ENCODE measurements at regions not wholly inside any gene's neighbourhood (a gene's known extent, or its start where the extent isn't known, plus 50 kb on each side); places are given as distances from the start of the nearest gene placed in this dataset.

DNA sequence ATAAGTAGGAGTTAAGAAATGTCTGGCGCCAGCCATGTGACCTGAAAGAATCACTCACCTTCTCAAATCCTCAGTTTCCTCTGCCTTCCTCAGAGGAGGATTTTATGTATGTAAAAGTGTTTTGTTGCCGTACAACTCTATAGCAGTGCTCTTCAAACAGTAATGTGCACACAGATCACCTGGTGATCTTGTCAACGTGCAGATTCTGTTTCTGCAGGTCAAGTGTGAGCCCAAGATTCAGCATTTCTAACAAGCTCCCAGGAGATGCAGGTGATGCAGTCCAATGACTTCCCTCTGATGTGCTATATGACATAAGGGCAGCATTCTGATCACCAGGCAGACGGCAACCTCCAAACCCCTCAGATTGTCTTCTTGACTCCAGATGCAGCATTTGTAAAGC lies 83.7 kb downstream of the CDC7 start:
- no peak overlapping the region for H3K4me3 ChIP-seq (ENCODE audit: low read depth, low read length)
- ChIA-PET CTCF (no interaction called here), POLR2A (no interaction called here)
- DNase-seq (ENCODE audit: low read depth): no peak
- TF ChIP-seq, protein P1, sequence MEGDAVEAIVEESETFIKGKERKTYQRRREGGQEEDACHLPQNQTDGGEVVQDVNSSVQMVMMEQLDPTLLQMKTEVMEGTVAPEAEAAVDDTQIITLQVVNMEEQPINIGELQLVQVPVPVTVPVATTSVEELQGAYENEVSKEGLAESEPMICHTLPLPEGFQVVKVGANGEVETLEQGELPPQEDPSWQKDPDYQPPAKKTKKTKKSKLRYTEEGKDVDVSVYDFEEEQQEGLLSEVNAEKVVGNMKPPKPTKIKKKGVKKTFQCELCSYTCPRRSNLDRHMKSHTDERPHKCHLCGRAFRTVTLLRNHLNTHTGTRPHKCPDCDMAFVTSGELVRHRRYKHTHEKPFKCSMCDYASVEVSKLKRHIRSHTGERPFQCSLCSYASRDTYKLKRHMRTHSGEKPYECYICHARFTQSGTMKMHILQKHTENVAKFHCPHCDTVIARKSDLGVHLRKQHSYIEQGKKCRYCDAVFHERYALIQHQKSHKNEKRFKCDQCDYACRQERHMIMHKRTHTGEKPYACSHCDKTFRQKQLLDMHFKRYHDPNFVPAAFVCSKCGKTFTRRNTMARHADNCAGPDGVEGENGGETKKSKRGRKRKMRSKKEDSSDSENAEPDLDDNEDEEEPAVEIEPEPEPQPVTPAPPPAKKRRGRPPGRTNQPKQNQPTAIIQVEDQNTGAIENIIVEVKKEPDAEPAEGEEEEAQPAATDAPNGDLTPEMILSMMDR (IDR thresholded peaks at IDR 0.05; ENCODE audit: insufficient read depth, low read depth, low read length): no peak
- no peaks in the 10 kb centered on the region for H3K36me3 ChIP-seq (ENCODE audit: control insufficient read depth, insufficient read depth, low read length)
- no peaks in the 10 kb centered on the region for H3K27me3 ChIP-seq (ENCODE audit: control insufficient read depth, insufficient read depth, low read length)

DNA sequence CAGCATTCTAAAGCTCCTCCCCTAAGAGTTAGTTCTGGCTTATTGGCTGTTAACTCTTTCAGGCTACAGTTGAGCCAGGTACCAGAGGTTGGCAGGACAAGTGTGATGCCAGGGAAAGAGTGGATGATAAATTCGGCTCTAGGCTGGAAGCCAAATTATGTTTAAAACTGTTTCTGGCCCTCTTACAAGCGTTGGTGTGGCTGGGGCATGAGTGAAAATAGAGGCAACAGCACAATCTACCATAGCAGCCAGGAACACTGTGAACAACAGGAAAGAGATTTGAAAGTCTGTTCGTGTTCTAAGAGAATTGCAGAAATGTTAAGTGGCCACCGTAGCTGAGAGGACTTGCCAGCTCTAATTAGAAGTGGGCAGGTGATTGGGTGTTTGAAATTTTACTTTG lies 84.2 kb downstream of the CDC7 start:
- POLR2A ChIA-PET: no interaction called here
- no peak overlapping the region for H3K4me3 ChIP-seq (ENCODE audit: low read depth, low read length)
- CTCF ChIA-PET: no interaction called here
- TF ChIP-seq, protein P1 (IDR thresholded peaks at IDR 0.05; ENCODE audit: insufficient read depth, low read depth, low read length): no peak
- DNase-seq (ENCODE audit: low read depth): no peak
- H3K27me3 ChIP-seq (ENCODE audit: control insufficient read depth, insufficient read depth, low read length): no peaks in the 10 kb centered on the region
- no peaks in the 10 kb centered on the region for H3K36me3 ChIP-seq (ENCODE audit: control insufficient read depth, insufficient read depth, low read length)

DNA sequence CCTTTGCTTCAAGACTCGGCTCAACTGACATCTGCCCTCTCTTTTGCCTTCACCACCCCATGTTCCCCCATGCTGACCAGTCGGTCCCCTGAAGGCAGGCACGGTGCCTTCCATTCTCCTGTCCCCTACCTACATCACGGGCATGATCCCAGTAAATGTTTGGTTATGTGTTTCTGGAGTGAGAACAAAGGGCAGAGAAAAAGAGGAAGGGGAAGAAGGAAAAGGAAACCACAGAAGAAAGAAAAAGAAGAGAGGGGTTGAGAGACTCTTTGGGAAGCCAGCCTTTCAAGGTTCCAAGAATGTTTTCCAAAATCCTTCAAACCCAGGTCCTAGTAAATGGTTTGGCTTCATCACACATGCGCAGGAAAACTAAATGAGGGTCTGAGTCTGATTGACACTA lies 84.9 kb downstream of the CDC7 start:
- no peaks in the 10 kb centered on the region for H3K27me3 ChIP-seq (ENCODE audit: control insufficient read depth, insufficient read depth, low read length)
- no peak overlapping the region for H3K4me3 ChIP-seq (ENCODE audit: low read depth, low read length)
- no peak for DNase-seq (ENCODE audit: low read depth)
- CTCF ChIA-PET: interaction anchor here (1.0 kb wide), 1 partner anchor 9 kb away, joined by 4 read pairs; no protein-coding TSS in a partner anchor
- no peaks in the 10 kb centered on the region for H3K36me3 ChIP-seq (ENCODE audit: control insufficient read depth, insufficient read depth, low read length)
- TF ChIP-seq, protein P1 (IDR thresholded peaks at IDR 0.05; ENCODE audit: insufficient read depth, low read depth, low read length): no peak
- POLR2A ChIA-PET: no interaction called here

DNA sequence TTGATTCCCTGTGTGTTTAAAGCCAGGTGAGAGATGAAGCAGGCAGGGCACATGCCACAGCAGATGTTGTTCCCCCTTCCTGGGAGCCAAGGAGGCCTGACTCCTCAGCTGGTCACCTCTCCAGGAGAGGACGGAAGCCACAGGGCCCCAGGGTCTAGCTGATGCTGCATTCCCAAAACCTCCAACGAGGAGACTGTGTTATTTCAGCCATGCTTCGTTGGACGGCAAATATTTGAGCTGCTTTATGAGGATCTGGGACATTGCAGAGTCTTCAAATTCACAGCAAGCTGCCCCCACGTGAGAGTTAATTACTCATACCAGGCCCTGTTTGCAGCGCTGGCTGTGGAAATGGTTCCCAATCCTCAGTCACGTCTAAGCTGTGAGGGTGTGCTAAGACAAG lies 85.3 kb downstream of the CDC7 start:
- ChIA-PET CTCF (interaction anchor here (1.0 kb wide), 1 partner anchor 10 kb away, joined by 4 read pairs; no protein-coding TSS in a partner anchor), POLR2A (no interaction called here)
- no peaks in the 10 kb centered on the region for H3K27me3 ChIP-seq (ENCODE audit: control insufficient read depth, insufficient read depth, low read length)
- no peak for DNase-seq (ENCODE audit: low read depth)
- no peaks in the 10 kb centered on the region for H3K36me3 ChIP-seq (ENCODE audit: control insufficient read depth, insufficient read depth, low read length)
- H3K4me3 ChIP-seq (ENCODE audit: low read depth, low read length): no peak overlapping the region
- TF ChIP-seq, protein P1 (IDR thresholded peaks at IDR 0.05; ENCODE audit: insufficient read depth, low read depth, low read length): no peak

DNA sequence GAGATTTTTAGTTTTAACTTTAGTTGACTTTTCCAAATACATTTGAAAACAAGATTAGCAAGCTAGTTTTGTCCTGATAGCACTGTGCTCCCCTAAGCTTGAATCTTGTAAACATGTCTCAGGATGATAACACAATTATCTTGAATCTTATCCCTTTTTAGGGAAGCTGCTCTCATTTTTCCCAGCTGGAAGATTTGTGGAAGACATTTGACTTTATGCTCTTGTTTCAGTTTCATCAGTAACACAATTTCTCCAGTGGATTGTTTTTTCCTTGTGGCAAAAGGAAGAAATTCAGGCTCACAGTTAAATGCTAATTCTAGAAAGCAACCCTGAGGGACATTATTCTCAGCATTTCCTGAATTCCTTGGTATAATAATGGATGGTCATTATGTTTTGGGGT lies 88.8 kb downstream of the CDC7 start:
- CTCF ChIA-PET: interaction anchor here (0.9 to 1.2 kb wide), 2 partner anchors 11 to 59 kb away, joined by 3 read pairs; no protein-coding TSS in a partner anchor

More for the DNA sequence above, 88.8 kb downstream of the CDC7 start:
- no peak for DNase-seq (ENCODE audit: low read depth)
- TF ChIP-seq, protein P1 (IDR thresholded peaks at IDR 0.05; ENCODE audit: insufficient read depth, low read depth, low read length): no peak
- Histone ChIP-seq H3K27me3 (ENCODE audit: control insufficient read depth, insufficient read depth, low read length) (no peaks in the 10 kb centered on the region), H3K4me3 (ENCODE audit: low read depth, low read length) (no peak overlapping the region), H3K36me3 (ENCODE audit: control insufficient read depth, insufficient read depth, low read length) (no peaks in the 10 kb centered on the region)
- POLR2A ChIA-PET: no interaction called here
